ENCODE measurements at regions not wholly inside any gene's neighbourhood (a gene's known extent, or its start where the extent isn't known, plus 50 kb on each side); places are given as distances from the start of the nearest gene placed in this dataset.

- DNase-seq (ENCODE audit: low read depth) = no peak
Observed at GRCh38 chr14:97592341-97592980, 795.3 kb downstream of the VRK1 start.

GRCh38 chr14:97594306-97594705, 797.1 kb downstream of the VRK1 start:
- DNase-seq (ENCODE audit: low read depth) = no peak

GRCh38 chr14:97602438-97603117, 805.4 kb downstream of the VRK1 start:
- DNase-seq (ENCODE audit: low read depth) = no peak

GRCh38 chr14:97603201-97603600, 806.0 kb downstream of the VRK1 start:
- no peak for DNase-seq (ENCODE audit: low read depth)

- no peak for DNase-seq (ENCODE audit: low read depth)
Observed at GRCh38 chr14:97604731-97605130, 807.5 kb downstream of the VRK1 start.

- DNase-seq (ENCODE audit: low read depth) = no peak
Observed at GRCh38 chr14:97618401-97618800, 821.2 kb downstream of the VRK1 start.

GRCh38 chr14:97618917-97619690, 821.9 kb downstream of the VRK1 start:
- no peak for DNase-seq (ENCODE audit: low read depth)

- DNase-seq (ENCODE audit: low read depth) = no peak
Observed at GRCh38 chr14:97620066-97620465, 822.9 kb downstream of the VRK1 start.

DNA sequence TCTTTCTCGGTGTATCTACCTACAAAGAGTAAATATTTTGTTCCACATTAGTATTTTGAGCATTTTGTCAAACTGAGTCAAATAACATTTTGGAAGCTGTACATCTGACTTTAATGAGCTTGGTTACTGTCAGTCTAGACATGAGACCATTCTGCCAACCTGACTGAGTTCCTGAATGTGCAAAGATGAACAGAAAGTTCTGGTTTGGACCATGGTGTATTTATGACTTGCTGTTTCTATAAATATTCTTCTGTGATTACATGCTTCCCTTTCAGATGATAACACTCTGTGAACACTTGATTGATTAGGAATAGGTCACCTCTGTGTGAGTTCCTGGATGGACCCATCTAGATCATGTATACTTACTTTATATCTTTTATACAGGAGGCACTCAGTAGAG, 827.8 kb downstream of the VRK1 start:
- no peak for DNase-seq (ENCODE audit: low read depth)

GRCh38 chr14:97625477-97625876, 828.3 kb downstream of the VRK1 start:
- DNase-seq (ENCODE audit: low read depth) = no peak

GRCh38 chr14:97626088-97626487, 828.9 kb downstream of the VRK1 start:
- no peak for DNase-seq (ENCODE audit: low read depth)

DNA sequence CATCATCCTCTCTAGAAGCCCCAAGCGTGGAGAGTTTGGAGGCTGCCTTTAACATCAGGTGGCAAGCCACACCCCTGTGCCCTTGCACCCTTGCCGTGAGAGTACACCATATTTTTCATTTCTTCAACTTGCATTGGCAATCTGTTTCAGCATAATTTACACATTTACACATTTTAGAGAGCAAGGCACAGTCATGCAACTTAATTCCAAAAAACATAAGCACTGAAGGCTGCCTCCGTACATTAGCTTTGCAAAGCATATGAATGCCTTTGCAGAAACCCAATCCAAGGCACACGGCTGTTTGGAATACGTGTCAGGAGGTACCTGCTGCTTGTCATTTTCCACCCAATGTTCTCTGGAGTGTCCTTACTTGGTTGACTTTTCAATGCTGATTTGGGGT, 833.1 kb downstream of the VRK1 start:
- no peak for DNase-seq (ENCODE audit: low read depth)

DNA sequence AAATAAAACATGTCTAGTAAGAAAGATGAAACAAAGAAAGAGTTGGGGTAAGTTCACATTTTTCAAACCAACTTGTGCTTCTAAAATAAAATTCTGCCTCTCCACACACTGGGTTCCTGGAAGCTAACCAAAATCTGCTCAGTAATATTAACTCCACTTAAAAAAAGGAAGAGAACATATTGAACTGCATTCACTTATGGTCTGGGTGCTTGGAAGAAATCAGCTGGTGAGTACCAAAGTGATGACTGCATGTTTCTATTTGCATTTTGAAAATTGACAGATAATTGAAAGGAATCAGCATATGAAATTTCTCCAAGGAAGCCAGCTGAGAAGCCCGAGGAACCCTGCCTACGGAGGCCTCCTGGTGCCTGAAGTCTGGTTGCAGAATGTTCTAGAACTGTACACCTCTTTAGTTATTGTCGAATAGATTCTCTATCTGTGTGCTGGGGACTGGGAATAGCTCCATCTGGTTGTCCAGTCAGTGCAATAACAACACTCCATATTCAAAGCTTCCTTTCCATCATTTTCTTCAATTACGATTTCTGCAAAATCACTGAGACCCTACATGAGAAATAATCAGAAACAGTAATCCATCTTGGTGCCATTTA, 836.1 kb downstream of the VRK1 start:
- DNase-seq (ENCODE audit: low read depth) = no peak

DNA sequence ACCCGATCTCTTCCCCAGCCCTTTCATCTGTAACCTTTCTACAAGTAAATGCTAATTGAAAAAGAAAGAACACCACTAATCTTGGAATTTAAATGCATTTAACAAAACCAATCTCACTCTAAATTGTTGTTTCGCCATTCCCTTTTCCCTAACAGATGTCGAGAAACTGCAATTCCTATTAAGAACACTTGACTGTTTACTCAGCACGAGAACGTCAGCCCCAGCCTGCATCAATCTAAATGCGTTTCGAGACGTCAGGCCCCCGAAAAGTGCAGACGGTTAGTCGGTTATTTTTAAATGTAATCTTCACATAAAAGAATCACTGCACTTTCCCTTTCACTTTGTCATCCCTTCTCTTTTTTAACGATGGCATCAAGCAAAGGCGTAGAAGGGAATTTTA, 837.6 kb downstream of the VRK1 start:
- no peak for DNase-seq (ENCODE audit: low read depth)

DNA sequence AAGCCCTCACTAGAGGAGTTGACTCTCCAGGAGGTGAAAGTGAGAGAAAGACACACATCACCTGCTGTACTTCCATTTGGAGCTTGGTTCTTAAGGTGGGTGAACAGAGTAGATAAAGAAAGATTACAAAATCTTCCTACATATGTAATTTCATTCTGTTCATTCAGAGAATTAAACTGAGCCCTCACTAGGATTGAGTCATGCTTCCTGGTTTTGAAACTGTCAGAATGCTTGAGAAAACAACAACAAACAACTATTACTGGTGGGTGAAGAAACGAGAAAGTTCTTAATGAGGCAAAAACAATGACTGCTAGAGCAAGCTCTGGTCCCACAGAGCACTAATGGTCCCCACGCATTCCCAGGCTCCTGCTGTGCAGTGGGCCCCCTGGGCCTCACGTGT, 841.7 kb downstream of the VRK1 start:
- DNase-seq (ENCODE audit: low read depth) = no peak

DNA sequence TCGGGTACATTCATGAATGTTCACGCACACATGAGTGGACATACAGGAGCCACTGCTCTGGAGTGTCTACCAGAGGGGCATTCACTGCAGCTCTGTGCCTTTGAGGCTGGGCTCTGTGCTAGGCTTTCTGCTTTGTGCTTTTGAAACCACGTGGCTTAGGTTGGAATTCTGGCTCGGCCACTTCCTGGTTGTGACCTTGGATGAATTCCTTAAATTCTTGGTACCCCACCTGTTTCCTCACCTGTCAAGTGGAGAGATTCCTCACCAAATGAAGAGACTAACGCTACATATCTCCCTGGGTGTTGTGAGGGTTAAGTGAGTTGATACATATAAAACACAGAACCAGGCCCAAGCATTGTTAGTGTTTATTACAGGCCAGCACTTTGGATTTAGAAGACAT, 842.8 kb downstream of the VRK1 start:
- DNase-seq (ENCODE audit: low read depth) = no peak

DNA sequence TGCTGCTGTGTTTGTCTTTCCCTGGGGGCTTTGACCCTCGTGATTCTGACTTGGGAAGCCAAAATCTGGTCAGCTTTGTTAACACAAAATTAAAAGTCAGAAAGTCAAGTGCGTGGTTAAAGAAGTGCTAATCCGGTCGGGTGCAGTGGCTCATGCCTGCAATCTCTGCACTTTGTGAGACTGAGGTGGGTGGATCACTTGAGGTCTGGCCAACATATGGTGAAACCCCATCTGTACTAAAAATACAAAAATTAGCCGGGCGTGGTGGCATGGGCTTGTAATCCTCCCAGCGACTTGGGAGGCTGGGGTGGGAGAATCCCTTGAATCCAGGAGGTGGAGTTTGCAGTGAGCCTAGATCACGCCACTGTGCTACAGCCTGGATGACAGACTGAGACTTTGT, 844.6 kb downstream of the VRK1 start:
- DNase-seq (ENCODE audit: low read depth) = no peak

DNA sequence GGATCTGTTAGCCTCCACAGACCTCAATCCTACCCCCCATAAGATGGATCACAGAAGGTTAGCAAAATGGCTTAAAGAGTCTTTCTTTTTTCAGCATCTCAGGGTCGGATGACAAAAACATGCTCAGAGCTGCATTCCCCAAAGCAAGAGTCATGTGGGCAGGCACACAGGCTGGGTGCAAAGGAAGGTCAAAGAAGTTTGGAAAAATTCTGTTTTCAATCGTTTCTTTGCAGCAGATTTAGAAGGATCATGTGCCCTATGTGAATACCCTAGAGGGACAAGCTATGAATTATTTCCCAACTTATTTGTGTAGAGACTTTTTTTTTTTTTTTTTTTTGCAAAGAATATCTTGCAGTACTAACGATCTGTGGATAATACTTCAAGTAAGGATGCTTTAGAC, 845.4 kb downstream of the VRK1 start:
- DNase-seq (ENCODE audit: low read depth) = no peak

- no peak for DNase-seq (ENCODE audit: low read depth)
Observed at GRCh38 chr14:97644365-97644764, 847.2 kb downstream of the VRK1 start.

- DNase-seq (ENCODE audit: low read depth) = no peak
Observed at GRCh38 chr14:97649752-97650151, 852.6 kb downstream of the VRK1 start.

- no peak for DNase-seq (ENCODE audit: low read depth)
Observed at GRCh38 chr14:97655169-97655948, 858.2 kb downstream of the VRK1 start.

GRCh38 chr14:97657609-97658008, 860.4 kb downstream of the VRK1 start:
- no peak for DNase-seq (ENCODE audit: low read depth)

All from fibroblast of the conjunctiva (primary cell).